D341Med (cell line): ENCODE measurements at regions not wholly inside any gene's neighbourhood (a gene's known extent, or its start where the extent isn't known, plus 50 kb on each side); places are given as distances from the start of the nearest gene placed in this dataset.

Experiments
- DNase-seq: peaks from one replicate; pipeline ENCODE4 v3.0.0; 2012; ENCODE audit warnings: low spot score

DNA sequence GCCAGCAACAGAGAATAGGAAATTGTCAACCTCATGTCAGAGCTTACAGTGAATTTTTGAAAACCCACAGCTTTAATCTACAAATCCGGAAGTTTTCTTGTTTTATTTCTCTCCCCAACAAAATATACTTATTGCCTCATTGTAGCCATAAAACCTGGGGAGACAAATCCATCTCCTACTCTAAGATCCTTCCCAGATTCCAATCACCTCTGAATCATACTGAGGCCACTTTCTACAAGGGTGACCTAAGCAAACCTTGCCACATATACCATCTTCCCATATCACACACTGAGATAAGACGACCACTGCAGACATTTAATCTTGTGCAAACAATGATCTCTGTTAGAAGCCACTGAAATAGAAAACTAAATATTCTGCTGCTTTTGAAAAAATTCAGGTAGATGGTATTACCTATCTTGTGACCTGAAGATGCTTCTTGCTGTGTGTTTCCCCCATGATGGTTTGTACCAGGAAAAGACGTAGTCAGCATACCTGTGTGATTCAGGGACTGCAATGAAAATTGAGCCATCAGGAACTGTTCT, 171.5 kb upstream of the DUSP10 start:
- no peak for DNase-seq

GRCh38 chr1:221912230-221912629, 170.3 kb upstream of the DUSP10 start:
- no peak for DNase-seq

GRCh38 chr1:221911714-221912113, 169.8 kb upstream of the DUSP10 start:
- no peak for DNase-seq

- DNase-seq: no peak
These were observed 168.3 kb upstream of the DUSP10 start for GRCh38 chr1:221910222-221910621.

DNA sequence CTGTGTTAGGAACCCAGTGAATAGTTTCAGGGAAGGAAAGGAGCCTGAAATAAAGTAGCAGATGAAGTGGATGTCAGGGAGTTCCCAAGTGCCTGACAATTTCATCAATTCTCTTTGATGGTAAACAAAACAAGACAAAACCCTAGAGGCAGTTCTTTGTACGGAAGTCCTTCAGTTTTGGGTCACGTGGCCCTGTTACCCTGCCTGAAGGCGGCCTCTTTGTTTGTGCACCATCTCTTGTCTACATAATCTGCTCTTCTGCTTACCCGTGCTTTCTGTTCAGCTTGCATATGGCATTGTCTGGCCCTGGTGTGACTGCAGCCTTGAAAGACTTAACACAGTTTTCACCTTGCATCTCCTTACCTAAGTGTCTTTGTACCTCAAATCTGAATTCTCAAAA, 166.7 kb upstream of the DUSP10 start:
- no peak for DNase-seq

- no peak for DNase-seq
These were observed 165.5 kb upstream of the DUSP10 start for GRCh38 chr1:221907166-221907932.

- no peak for DNase-seq
These were observed 163.9 kb upstream of the DUSP10 start for GRCh38 chr1:221905802-221906201.

DNA sequence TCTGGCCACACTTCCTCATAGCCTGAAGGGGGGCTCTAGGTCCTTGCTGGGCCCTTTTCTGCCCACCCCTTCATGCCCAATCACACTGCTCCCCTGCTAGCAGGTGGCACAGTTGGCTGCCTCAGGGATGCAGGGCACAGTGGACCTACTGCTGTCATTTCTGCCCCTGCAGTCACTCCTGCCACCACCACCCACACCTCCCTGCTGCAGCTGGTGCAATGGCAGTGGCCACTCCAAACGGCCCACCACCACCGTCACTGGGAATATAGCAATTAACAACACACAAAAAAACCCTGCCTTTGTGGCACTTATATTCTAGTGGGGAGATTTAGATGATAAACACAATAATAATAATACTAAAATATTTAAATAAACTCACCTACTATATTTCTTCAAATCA, 162.4 kb upstream of the DUSP10 start:
- no peak for DNase-seq

DNA sequence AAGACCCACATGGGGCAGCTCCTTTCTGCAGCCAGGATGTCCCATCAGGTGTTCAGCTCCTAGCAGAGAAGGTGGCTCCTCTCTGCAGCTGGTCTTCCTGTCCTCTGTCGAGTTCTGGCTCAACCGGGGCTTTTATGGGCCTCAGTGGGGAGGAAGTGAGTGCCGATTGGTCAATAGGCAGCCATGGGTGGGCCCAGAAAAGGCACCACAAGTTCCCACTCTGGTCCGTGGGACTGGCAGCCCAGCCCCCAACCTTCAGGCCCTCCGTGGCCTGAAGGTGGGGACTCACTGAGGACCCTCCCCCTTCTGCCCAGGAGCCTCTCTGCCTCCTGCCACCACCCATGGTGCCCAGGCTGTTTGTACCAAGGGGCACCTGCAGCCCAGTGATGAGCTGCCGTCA, 161.7 kb upstream of the DUSP10 start:
- no peak for DNase-seq

DNA sequence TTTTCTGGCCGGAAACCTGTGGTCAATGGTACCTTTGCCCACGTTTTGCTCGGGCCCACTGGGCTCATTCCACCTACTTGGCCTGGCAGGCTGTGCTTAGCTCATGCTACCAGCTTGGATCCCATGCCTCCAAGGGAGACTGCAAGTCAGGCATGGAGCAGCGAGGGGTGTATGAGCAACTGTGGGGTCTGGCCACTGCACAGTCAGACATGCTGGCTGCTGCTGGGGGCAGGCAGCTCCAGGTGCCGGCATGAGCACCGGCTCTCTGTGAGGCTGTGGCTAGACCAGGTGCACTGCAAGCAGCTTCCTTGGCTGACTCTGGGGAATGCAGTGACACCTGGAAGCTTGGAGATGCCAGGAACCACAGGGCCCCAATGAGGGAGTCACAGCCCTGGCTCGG, 161.1 kb upstream of the DUSP10 start:
- no peak for DNase-seq

DNA sequence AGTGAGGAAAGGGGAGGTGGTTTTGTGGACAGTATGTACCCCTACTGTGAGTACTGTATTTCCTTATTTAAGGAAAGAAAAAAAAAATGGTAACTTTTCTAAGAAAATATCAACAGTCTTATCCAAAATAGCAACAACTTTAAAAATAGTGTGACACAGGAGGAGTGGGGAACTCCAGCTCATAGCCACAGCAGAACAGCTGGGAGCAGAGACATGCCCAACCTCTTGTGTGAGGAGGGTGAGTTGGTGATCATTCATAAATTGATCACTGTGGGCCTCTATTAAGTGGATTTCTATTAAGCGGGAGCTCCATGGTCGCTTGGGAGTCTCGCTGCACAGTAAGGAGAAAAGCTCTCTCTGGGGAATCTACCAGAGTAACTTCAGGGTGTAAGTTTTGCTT, 158.8 kb upstream of the DUSP10 start:
- DNase-seq: no peak

GRCh38 chr1:221897321-221897721, 155.4 kb upstream of the DUSP10 start:
- no peak for DNase-seq

DNA sequence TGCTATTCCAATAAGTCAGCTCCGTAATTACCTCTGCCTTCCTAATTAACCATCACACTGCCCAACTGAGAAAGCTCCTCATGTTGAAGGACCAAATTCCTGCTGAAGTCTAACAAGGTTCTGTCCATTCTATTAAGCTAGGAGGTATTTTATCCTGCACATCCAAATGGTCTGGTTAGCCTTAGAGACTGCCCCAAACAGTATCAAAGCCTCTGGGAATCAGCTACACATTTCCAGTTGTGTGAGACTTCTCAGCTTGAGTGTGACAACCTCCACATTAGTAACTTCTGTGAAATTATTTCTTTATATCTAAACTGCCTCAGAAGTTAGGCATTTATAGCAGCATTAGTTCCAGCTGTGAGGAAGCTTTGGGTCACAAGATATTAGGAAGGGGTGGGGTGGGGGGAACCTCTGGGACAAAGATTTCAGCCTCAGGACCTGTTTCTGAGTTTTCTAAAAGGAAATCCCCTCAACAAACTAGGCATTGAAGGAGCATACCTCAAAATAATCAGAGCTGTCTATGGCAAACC, 150.5 kb upstream of the DUSP10 start:
- no peak for DNase-seq

DNA sequence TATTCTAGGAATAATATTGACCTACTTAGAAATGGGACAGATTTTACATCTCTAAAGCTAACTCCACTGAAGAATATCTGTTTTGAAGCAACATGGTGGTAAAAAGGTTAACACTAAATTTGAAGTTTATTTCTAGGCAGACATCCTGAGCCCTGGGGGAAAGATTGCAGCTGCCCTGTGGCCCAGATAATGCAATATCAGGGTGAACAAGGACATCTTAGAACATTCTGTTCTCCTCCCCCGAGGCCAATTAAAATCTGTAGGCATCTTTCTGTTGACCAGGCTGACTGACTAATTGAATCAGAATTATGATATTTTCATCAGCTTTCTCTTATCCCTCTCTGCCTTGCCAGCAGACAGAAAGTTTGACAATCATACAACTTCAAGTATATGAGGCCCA, 149.8 kb upstream of the DUSP10 start:
- DNase-seq: no peak

DNA sequence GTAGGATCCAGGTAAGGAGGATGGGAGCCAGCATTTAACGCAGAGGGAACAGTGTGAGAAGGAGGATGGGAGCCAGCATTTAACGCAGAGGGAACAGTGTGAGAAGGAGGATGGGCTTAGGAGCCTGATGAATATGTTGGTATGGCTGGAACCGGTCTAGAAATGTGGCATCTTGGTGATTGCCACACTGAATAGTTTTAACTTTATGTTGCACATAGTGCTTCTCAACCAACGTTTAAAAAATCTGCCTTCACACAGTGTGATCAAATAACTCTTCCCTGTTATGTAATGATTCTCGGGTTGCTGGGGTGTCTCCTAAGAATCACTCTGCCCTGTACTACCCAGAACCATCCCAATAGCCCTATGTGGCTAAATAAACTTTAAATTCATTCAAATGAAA, 146.9 kb upstream of the DUSP10 start:
- no peak for DNase-seq

GRCh38 chr1:221888218-221888617, 146.3 kb upstream of the DUSP10 start:
- DNase-seq: no peak

GRCh38 chr1:221887758-221888157, 145.9 kb upstream of the DUSP10 start:
- no peak for DNase-seq

- no peak for DNase-seq
These were observed 145.5 kb upstream of the DUSP10 start for GRCh38 chr1:221887415-221887746.

DNA sequence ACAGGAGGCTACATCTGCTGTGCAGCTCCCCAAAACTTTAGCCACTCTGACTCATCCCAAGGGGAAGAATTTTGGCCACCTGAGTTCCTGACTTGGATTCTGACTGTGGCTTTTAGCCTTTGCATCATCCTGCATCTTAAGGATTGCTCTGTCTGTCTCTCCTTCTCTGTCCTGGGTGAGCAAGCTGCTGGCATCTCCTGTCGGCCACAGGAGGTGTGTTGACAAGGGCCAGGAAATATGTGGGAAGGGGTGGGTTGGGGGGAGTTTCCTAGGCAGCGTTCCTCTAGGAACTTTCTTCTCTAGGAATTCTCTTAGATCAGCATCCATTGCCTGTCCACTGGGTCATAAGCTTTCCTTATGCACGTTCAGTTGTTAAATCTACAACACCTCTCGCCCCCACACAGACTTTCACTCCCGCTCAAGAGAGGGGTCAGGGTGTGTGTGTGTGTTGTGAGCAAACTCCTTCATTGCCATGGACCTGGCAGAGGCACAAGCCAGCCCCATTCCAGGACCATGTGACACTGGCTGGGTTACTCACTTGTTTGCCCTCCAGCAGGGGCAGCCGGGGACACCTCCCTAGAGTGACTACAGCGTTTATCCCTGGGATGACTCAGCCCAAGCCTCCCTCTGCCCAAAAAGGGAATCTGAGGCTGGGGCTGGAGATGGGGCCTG, 145.0 kb upstream of the DUSP10 start:
- no peak for DNase-seq

GRCh38 chr1:221886311-221886710, 144.4 kb upstream of the DUSP10 start:
- no peak for DNase-seq

DNA sequence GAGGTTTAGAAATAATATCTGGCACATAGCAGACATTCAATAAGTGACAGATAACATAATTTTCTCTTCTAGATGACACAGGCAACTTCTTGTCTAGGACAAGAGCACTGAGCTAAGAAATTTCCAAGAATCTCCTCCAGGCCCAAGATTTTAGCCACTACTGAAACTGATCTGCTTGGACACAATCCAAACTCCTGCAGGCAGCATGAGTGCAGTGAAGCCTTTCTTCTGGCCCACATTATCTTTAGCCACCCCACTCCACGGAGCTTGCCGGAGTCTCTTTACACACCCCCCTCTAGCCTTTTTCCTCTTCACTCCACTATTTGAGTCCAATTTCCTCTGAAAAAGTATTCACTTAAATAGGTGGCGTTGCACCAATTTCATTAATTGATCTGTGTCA, 142.9 kb upstream of the DUSP10 start:
- DNase-seq: no peak

DNA sequence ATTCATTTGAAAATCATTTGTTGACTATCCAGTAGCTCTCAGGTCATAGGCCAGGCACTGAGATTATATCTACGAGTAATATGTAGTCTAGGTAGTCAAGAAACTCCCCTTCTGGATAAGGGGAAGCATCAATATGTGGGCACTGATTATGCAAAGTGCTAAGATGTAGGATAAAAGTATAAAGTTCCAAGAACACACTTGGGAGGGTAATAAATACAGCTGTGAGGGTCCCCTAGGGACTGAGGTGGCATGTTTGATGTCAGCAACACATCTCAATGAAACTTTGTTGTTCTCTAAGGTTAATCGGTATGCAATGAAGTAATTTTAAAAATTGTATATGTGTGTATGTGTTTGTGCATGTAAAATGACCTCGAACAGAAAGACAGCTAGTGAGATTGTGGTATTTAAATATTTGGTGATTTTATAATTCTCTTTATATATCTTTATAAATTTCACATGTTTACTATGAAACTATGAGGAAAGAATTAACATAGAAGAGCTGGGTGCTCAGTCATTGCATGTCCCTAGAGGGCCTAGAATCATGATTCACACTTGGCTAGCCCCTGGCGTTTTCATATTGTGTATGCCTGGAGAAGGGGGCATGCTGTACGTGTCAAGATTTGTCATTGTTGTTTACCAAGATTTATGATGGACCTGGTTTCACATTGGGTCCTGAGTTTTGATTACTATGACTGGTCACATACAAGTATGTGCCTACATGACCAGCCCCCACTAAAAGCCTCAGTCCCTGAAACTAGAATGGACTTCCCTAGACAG, 140.1 kb upstream of the DUSP10 start:
- DNase-seq: no peak

- no peak for DNase-seq
These were observed 138.3 kb upstream of the DUSP10 start for GRCh38 chr1:221880182-221880581.
